DND-41 (cell line): ENCODE measurements at regions not wholly inside any gene's neighbourhood (a gene's known extent, or its start where the extent isn't known, plus 50 kb on each side); places are given as distances from the start of the nearest gene placed in this dataset.
"Not testable (repeated sequence)": the region's sequence is repeated elsewhere in the genome, so short reads cannot be mapped to it uniquely, and the experiment has no call there.

Source experiments
- EZH2 ChIP-seq: IDR thresholded peaks from 3 replicates; pipeline ENCODE4 v1.6.1; 2012; ENCODE audit warnings: borderline replicate concordance, low read depth, mild to moderate bottlenecking, moderate library complexity, low read length, inconsistent platforms; ENCODE audit not compliant: severe bottlenecking
- TF ChIP-seq, protein P1 (sequence below): IDR thresholded peaks from 2 replicates; pipeline ENCODE4 v1.5.1; 2012; ENCODE audit warnings: borderline replicate concordance, low read length, moderate library complexity, mild to moderate bottlenecking; ENCODE audit not compliant: poor library complexity, severe bottlenecking; ENCODE audit errors: extremely low read depth

DNA sequence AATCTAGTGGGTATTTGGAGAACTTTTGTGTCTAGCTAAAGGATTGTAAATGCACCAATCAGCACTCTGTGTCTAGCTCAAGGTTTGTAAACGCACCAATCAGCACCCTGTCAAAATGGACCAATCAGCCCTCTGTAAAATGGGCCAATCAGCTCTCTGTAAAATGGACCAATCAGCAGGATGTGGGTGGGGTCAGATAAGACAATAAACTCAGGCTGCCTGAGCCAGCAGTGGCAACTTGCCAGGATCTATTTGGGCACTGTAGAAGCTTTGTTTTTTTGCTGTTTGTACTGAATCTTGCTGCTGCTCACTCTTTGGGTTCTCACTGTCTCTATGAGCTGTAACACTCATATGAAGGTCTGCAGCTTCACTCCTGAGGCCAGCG lies 56.7 kb upstream of the PARP1 start:
- TF ChIP-seq EZH2, result not testable (repeated sequence)
- TF ChIP-seq, protein P1, sequence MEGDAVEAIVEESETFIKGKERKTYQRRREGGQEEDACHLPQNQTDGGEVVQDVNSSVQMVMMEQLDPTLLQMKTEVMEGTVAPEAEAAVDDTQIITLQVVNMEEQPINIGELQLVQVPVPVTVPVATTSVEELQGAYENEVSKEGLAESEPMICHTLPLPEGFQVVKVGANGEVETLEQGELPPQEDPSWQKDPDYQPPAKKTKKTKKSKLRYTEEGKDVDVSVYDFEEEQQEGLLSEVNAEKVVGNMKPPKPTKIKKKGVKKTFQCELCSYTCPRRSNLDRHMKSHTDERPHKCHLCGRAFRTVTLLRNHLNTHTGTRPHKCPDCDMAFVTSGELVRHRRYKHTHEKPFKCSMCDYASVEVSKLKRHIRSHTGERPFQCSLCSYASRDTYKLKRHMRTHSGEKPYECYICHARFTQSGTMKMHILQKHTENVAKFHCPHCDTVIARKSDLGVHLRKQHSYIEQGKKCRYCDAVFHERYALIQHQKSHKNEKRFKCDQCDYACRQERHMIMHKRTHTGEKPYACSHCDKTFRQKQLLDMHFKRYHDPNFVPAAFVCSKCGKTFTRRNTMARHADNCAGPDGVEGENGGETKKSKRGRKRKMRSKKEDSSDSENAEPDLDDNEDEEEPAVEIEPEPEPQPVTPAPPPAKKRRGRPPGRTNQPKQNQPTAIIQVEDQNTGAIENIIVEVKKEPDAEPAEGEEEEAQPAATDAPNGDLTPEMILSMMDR, result not testable (repeated sequence)
